HG02870 (cell line): ENCODE measurements at regions not wholly inside any gene's neighbourhood (a gene's known extent, or its start where the extent isn't known, plus 50 kb on each side); places are given as distances from the start of the nearest gene placed in this dataset.

Experiments
- ATAC-seq: cut with Tn5 transposase; IDR thresholded peaks from one replicate; pipeline ENCODE4 v1.9.1; 2021; ENCODE audit warnings: mild to moderate bottlenecking, moderate library complexity; ENCODE audit not compliant: unreplicated experiment

DNA sequence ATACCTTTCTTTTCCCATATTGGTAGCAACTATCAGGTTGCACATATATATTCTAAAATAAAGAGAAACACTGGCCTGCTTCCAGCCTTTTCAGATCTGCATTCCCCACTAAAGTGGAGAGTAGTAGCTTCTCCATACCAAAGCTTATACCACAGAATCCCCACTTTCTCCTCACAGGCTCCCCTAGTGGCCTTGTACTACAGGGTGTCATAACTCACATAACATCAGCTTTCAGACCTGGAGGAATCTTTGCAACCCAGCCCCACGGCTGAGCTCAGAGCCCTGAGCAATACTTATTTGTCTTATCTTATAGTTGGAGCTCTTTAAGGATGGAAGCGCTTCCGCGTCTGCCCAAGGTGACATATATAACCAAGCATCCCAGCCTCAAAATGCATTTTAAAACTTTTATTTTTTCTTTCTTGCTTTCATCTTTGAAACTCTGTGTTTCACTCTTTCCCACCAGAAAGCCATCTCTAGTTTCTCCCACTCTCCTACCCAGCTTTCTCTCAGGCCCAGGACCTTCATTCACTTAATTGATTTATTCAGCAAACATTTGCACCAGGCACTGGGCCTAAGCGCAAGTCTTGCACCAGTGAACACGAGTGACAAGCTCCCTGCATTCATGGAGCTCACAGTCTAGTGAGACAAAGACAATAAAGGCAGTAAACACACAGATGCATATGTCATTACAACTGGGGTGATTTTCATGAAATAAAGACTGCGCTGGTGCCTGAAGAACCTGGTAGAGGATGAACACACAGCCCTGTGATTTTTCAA, 254.7 kb downstream of the IPO8 start:
- ATAC-seq = no peak

DNA sequence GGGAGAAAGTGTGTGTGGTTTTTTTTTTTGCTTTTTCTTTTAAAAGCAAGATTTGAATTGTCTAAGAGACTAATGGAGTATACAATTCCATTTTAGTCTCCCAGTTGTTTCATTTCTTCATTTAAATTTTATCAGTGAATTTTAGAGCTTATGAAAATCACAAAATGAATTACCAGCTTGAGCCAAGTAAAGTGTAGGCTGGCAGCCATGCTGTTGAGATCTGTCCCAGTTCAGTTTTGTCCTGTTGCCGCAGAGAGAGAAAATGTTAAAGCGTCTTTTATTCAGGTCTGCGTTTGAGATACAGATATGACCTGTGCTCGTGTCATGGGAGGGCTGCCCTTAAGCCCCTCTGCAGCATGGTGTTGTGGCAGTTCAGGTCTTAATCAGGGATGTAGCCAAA, 256.5 kb downstream of the IPO8 start:
- ATAC-seq = no peak

DNA sequence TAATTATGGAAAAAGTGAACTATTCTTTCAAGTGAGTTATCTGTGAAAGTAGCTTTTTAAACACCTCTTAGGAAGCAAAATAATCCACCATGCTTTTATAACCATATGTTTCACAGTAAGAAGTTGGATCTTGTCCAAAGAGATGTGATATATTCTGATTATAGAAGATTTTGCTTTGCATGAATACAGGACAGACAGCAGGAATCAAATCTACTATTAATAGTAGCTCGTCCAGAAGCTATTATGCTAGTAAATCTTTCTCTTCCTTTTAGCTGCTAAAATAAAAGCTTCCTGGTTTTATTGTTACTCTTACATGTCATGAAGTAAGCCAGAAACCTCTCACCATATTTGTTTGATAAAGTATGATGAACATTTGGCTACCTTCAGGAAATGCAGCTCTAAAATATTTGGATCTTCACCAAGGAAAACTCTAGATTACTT, 257.0 kb downstream of the IPO8 start:
- no peak for ATAC-seq

DNA sequence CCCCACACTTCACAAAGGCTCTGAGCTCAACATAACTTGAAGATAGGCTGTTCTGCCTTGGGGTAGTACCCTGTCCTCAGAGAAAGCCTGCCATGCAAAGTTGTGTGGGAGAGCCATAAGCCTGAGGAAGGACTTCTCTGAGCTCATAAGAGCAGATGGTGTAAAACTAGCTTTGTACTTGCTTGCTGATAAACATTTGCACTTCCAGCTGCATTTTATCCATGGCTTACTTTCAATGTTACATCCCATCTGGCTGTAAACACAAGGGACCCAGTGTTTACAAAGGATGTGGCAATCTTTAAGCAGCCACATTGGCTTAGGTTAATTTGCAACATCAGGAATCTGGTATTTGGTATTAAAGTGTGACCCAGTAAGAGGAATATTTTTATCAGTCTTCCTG, 258.1 kb downstream of the IPO8 start:
- no peak for ATAC-seq

GRCh38 chr12:30437044-30437443, 258.6 kb downstream of the IPO8 start:
- ATAC-seq = no peak

DNA sequence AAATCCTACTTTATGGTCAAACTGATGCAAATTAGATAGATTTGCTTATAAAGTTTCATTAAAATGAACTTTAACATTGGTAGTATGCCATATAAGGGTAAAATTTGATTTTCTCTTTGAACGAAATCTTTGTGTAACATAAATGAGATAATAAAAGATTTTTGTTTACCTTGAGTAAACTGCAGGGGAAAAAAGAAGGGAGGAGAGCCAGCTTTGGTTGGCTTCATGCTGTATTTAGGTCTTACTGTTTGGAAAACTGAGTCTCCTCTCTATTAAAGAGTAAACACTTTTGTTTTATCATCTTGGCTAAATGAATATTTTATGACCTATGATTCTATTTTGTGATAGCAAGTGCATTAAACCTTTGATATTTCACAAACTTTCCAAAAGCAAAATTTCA, 267.6 kb downstream of the IPO8 start:
- ATAC-seq = no peak

DNA sequence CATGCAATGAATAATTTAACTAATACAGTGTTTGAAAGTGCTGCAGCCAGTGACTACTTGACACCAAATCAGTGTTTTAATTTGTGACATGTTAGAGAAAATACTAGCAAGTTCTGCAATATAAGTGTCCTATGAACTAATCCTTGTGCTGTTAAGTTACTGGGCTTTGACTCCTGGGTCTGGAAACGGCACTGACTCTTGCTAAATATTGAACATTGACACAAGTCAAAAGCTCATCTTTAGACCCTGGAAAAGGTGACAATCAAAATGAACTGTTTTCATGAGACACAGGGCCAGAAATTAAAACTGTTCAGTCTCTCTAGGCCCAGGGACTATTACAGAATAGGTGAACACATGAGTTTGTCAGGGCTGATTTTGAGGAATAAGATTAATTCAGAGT, 268.1 kb downstream of the IPO8 start:
- ATAC-seq = no peak

GRCh38 chr12:30425445-30425844, 270.2 kb downstream of the IPO8 start:
- no peak for ATAC-seq

DNA sequence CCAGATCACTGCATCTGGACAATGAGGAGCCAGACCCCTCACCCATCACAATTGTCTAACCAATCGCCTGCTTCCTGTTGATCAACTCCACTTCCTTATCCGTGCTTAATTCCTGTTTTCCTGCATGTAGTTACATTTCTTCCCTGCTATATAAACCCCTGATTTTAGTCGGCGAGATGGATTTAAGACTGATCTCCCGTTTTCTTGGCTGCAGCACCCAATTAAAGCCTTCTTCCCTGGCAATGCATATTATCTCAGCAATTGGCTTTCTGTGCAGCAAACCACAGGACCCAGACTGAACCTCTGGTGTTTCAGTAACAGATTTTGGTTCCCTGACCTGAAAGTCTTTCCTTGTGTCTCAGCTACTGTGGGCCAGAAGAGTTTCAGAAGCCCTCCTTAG, 272.3 kb downstream of the IPO8 start:
- ATAC-seq = no peak

GRCh38 chr12:30422844-30423243, 272.8 kb downstream of the IPO8 start:
- no peak for ATAC-seq

GRCh38 chr12:30420561-30420960, 275.1 kb downstream of the IPO8 start:
- no peak for ATAC-seq

DNA sequence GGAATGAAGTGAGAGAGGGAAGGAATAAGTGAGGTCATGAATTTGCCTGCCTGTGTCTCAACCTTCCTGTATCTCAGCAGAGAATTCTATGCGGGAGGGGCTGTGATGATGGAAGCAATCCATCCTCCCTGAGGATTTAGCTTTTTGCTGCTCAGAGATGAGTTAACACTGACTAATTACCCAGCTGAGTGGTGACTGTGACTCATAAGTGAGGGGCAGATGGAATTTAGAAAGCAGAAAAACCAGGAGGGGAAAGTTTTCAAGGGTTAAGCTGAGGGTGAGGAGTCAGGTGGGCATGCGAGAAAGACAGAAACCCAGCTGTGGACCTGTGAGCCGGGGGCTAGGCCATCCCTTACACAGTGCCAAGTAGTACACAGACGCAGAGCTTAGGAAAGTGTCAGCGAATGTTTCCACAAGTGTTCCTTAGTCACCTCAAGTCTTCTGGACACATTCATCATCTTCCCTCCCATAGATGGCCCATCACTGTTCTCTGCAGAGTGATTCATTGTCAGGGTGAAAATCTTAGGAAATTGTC, 277.9 kb downstream of the IPO8 start:
- no peak for ATAC-seq

DNA sequence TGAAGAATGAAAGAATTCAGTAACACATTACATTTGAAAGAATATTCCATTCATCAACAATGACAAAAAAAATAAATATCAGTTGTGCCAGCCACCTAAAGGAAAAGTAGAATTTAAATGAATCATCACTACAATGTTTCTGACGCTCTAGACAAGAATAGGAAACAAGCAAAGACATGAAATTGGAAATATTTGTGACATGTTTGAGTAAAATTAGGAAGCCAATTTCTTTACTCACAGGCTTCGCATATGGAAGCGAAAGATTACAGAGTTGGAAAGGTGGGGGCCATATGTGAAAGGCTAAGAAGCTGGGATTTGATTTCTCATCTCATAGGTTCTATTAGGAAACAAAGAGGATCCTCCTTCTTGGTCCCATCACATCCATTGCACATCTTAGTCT, 279.0 kb downstream of the IPO8 start:
- ATAC-seq = no peak

DNA sequence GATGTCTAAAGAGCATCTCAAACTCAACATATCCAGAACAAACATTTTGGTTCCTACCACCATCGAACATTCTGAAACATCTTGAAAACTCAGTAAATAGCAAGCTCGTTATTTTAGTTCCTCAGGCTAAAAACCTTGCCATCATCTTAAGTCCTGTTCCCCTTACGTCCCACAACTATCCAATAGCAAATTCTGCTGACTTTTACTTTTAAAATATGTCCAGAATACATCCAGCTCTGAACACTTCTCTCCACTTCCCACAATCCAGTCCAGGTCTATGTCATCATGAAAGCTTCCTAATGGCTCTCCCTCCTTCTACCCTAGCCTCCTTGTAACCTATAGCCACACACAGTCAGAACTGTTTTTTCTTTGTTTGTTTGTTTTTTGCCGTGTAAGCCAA, 279.9 kb downstream of the IPO8 start:
- no peak for ATAC-seq

- ATAC-seq = no peak
These were observed 281.2 kb downstream of the IPO8 start for GRCh38 chr12:30414507-30414906.

GRCh38 chr12:30400349-30400748, 295.3 kb downstream of the IPO8 start:
- no peak for ATAC-seq

DNA sequence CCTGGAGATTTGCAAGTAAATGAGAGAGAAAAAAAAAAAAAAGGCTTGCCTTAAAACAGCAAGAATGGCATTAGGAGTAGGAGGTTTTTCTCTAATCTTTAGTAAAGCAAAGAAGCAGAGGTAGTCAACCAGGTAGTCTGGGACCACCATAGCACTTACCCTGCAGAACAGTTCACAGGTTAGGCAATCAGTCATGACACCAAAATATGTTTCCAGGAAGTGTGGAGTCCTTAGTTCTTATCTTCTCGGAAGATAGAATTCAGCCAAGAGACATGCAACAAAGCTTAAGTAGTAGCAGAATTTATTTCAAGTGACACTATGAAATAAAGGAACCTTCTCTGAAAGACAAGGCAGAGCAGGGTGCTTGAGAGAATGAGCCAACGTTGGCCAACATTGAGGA, 295.8 kb downstream of the IPO8 start:
- ATAC-seq = no peak

DNA sequence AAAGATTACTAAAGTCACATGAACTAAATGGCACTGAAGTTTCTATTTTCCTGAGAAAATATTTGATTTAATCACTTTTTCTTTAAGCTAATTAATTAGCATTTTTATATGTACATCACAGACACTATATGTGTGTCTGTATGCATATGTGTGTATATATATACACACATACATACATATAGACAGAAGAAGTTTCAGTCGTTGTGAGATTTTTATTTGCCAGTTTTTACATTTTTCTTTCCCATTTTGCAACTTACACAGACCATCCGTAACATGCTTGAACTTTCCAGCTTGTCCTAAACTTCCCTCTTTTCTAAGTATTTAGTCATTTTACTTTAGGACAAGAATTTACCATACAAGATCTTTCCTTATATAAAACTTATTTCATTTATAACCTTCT, 299.1 kb downstream of the IPO8 start:
- ATAC-seq = no peak

DNA sequence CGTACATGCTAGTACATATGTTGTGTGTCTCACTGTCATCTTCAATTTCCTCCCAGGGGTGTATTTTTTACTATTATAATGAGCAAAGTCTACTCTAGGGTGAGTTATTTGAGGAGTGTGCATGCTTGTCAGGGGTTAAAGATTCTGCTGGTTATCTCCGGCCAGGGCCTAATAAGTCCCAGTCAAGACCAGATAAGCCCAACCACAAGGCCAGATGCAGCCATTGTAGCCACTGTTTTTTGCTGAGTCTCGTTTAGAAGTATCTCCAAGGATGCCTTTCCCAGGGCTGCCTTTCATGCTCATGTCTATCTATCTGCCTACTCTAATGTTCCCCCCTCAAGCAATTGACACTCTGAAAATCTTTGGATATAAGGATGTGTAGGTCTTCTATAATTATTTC, 300.5 kb downstream of the IPO8 start:
- ATAC-seq = no peak

DNA sequence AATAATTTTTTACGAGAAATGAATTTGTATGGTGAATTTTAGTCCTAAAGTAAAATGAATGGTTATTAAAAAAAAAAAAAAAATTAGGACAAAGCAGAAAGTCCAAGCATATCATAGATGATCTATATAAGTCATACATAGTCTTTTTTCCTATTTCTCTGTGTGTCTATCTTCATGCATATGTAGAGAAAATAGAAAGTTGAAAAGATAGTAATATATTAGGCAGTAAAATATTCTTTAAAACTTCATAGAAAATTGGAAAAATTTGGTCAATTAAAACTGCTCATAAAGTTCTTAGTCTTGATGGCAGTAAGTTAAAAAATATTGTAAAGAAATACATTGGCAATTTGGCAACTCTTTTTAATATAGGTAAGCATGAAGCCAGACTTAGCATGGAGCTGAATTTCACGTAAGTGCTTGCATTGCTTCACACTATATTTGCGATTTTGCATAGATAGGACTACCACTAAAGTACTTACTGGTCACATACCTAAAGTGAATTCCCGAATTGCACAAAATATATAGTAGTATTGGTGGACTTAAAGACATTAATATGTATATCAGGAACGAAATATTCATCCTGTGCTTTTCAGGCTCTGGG, 303.8 kb downstream of the IPO8 start:
- ATAC-seq = no peak

DNA sequence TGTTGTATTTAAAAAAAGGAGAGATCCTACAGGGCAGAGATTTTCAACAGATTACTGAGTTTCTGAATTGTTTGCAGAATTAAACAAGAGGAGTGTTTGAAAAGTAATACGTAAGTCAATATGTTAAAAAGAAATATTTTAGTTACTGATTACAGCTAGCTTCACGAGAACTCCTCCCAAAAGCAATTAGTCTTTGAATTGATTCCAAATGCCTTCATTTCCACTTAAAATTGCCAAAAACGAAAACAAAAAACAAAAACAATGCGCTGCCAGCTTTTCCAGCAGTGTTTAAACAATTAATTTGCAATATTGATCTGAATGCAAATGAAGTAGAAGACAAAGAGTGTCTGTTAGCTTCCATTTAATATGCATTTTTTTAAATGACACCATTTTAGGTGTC, 310.0 kb downstream of the IPO8 start:
- no peak for ATAC-seq

DNA sequence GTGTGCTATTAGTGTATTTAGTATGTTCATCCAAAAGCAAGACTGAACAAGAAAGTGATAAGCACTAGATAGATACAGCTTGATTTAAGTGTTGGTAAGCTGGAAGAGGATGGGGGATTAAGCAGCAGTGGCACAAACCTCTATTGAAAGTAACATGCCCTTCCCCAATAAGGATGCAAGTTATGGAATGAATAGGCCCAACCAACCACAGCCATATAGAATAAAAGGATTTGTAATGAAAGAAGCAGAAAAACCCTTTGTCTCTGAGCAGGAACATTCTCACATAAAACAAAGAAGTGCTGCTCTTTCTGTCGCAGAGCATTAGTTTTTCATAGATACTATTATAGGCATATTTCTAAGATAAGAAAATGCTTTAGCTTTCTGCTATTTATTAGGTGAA, 310.7 kb downstream of the IPO8 start:
- ATAC-seq = no peak

DNA sequence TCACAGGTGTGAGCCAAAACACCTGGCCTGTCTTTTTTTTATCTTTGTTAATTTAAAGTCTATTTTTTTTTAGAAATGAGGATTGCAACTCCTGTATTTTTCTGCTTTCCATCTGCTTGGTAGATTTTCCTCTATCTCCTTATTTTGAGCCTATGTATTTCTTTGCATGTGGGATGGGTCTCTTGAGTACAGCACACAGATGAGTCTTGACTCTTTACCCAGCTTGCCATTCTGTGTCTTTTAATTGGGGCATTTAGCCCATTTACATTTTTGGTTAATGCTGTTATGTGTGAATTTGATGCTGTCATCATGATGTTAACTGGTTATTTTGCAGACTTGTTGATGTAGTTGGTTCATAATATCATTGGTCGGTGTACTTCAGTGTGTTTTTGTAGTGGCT, 317.4 kb downstream of the IPO8 start:
- no peak for ATAC-seq
